ENCODE measurements at regions not wholly inside any gene's neighbourhood (a gene's known extent, or its start where the extent isn't known, plus 50 kb on each side); places are given as distances from the start of the nearest gene placed in this dataset.

DNA sequence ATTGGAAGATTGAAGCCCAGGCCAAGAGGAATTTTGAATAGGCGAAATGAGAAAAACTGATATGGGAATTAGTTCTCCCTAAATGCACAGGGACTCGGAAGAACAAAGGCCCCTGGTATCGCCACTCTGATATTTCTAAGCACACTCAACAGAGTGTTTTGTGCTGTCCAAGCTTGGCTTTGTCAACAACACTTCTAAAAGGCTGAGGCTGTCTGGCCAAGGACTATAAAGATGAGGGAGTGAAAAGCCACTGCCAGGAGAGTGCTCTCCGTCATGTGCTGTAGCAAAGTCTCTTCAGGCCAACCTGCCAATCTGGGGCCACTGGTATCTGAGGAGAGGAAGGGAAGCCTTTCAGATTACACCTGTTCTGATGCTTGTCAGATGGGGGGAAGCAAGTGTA lies 611.2 kb upstream of the PIK3C3 start:
- H3K9me2 ChIP-seq (ENCODE audit: insufficient read depth), result no peaks in the 10 kb centered on the region
- H3K27ac ChIP-seq (ENCODE audit: low read depth), result no peak overlapping the region
- no peak overlapping the region for H2AFZ ChIP-seq
- no peaks in the 10 kb centered on the region for H3K4me1 ChIP-seq (ENCODE audit: insufficient read depth)
- H3K4me1 Mint-ChIP-seq, result no peaks in the 10 kb centered on the region
- no peak overlapping the region for H3K4me2 ChIP-seq
- H3K36me3 ChIP-seq (ENCODE audit: insufficient read depth), result no peaks in the 10 kb centered on the region
- no peaks in the 10 kb centered on the region for H3K36me3 Mint-ChIP-seq (ENCODE audit: low read depth)
- TF ChIP-seq, protein P1, sequence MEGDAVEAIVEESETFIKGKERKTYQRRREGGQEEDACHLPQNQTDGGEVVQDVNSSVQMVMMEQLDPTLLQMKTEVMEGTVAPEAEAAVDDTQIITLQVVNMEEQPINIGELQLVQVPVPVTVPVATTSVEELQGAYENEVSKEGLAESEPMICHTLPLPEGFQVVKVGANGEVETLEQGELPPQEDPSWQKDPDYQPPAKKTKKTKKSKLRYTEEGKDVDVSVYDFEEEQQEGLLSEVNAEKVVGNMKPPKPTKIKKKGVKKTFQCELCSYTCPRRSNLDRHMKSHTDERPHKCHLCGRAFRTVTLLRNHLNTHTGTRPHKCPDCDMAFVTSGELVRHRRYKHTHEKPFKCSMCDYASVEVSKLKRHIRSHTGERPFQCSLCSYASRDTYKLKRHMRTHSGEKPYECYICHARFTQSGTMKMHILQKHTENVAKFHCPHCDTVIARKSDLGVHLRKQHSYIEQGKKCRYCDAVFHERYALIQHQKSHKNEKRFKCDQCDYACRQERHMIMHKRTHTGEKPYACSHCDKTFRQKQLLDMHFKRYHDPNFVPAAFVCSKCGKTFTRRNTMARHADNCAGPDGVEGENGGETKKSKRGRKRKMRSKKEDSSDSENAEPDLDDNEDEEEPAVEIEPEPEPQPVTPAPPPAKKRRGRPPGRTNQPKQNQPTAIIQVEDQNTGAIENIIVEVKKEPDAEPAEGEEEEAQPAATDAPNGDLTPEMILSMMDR (conservative IDR thresholded peaks at IDR 0.05; ENCODE audit: low read depth in 2 of 2), result no peak
- TF ChIP-seq CREB1 (CRISPR knock-in tag; IDR thresholded peaks at IDR 0.05; ENCODE audit: low read depth) (no peak), NANOG (IDR thresholded peaks at IDR 0.05; ENCODE audit: borderline replicate concordance) (no peak), ZNF114 (CRISPR knock-in tag; IDR thresholded peaks at IDR 0.05) (no peak), ZNF331 (CRISPR knock-in tag; IDR thresholded peaks at IDR 0.05; ENCODE audit: low read depth) (no peak), EZH2 (IDR thresholded peaks at IDR 0.05; ENCODE audit: low read depth, unreplicated experiment) (no peak), EZH2phosphoT487 (IDR thresholded peaks at IDR 0.05; ENCODE audit: unreplicated experiment) (no peak), JUNB (IDR thresholded peaks at IDR 0.05; ENCODE audit: unreplicated experiment) (no peak), POLR2AphosphoS5 (IDR thresholded peaks at IDR 0.05; ENCODE audit: low read depth) (no peak)
- TF ChIP-seq, protein P2, sequence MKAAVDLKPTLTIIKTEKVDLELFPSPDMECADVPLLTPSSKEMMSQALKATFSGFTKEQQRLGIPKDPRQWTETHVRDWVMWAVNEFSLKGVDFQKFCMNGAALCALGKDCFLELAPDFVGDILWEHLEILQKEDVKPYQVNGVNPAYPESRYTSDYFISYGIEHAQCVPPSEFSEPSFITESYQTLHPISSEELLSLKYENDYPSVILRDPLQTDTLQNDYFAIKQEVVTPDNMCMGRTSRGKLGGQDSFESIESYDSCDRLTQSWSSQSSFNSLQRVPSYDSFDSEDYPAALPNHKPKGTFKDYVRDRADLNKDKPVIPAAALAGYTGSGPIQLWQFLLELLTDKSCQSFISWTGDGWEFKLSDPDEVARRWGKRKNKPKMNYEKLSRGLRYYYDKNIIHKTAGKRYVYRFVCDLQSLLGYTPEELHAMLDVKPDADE (IDR thresholded peaks at IDR 0.05), result no peak
- no peaks in the 10 kb centered on the region for H3F3A ChIP-seq (replicated peaks; ENCODE audit: low read depth)
- no peak overlapping the region for H3K27ac Mint-ChIP-seq
- no peaks in the 10 kb centered on the region for H4K20me1 ChIP-seq (replicated peaks; ENCODE audit: insufficient read depth)
- ATAC-seq (no peak), DNase-seq (ENCODE audit: low spot score) (no peak)
- no peak overlapping the region for H3K4me3 ChIP-seq
- H3K4me3 Mint-ChIP-seq, result no peak overlapping the region
- no peaks in the 10 kb centered on the region for H3K27me3 ChIP-seq (ENCODE audit: insufficient read depth)
- H3K9me3 Mint-ChIP-seq, result no peaks in the 10 kb centered on the region
- no peaks in the 10 kb centered on the region for H3K79me2 ChIP-seq (replicated peaks; ENCODE audit: insufficient read depth)
- H3K27me3 Mint-ChIP-seq (ENCODE audit: insufficient read depth, low read depth, poor library complexity), result no peaks in the 10 kb centered on the region

DNA sequence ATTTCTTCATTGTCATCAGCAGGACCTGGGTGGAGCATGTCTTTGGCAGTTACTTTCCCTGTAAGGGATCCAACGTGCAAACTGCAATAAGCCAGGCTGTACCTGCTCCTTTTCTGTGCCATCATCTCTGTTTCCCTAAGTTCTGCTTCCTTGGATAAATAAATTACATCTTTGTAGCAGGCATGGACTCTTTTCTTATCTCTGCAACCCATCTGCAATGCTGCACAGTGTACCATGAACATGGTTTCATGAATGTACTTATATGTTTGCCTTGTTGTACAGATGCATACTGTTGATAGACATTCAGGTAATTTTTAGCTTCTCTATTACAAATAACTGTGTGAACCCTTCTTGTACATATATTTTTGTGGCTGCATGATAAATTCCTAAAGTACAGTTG lies 616.7 kb upstream of the PIK3C3 start:
- no peaks in the 10 kb centered on the region for H3K36me3 ChIP-seq (ENCODE audit: insufficient read depth)
- H3K4me3 ChIP-seq, result no peak overlapping the region
- peaks cover 5% of the 10 kb centered on the region; the same call in 1 of the 2 replicates for H3K9me2 ChIP-seq (ENCODE audit: insufficient read depth)
- H3K79me2 ChIP-seq (replicated peaks; ENCODE audit: insufficient read depth), result no peaks in the 10 kb centered on the region
- no peak overlapping the region for H3K27ac ChIP-seq (ENCODE audit: low read depth)
- no peak overlapping the region for H3K4me2 ChIP-seq
- no peak overlapping the region for H2AFZ ChIP-seq
- no peaks in the 10 kb centered on the region for H3K27me3 Mint-ChIP-seq (ENCODE audit: insufficient read depth, low read depth, poor library complexity)
- no peaks in the 10 kb centered on the region for H3K27me3 ChIP-seq (ENCODE audit: insufficient read depth)
- DNase-seq (ENCODE audit: low spot score), result no peak
- no peaks in the 10 kb centered on the region for H4K20me1 ChIP-seq (replicated peaks; ENCODE audit: insufficient read depth)
- no peaks in the 10 kb centered on the region; the same call in 2 of the 3 replicates for H3K4me1 Mint-ChIP-seq
- H3K9me3 Mint-ChIP-seq, result no peaks in the 10 kb centered on the region
- H3F3A ChIP-seq (replicated peaks; ENCODE audit: low read depth), result no peaks in the 10 kb centered on the region
- no peak for ATAC-seq
- H3K4me3 Mint-ChIP-seq, result no peak overlapping the region
- no peaks in the 10 kb centered on the region for H3K4me1 ChIP-seq (ENCODE audit: insufficient read depth)
- H3K27ac Mint-ChIP-seq, result no peak overlapping the region
- no peaks in the 10 kb centered on the region for H3K36me3 Mint-ChIP-seq (ENCODE audit: low read depth)
- TF ChIP-seq ZNF331 (CRISPR knock-in tag; IDR thresholded peaks at IDR 0.05; ENCODE audit: low read depth) (no peak), STAT1 (IDR thresholded peaks at IDR 0.05; ENCODE audit: unreplicated experiment) (no peak), POLR2AphosphoS5 (IDR thresholded peaks at IDR 0.05; ENCODE audit: low read depth) (no peak)
- TF ChIP-seq, protein P1 (conservative IDR thresholded peaks at IDR 0.05; ENCODE audit: low read depth in 2 of 2), result no peak
- TF ChIP-seq, protein P3, sequence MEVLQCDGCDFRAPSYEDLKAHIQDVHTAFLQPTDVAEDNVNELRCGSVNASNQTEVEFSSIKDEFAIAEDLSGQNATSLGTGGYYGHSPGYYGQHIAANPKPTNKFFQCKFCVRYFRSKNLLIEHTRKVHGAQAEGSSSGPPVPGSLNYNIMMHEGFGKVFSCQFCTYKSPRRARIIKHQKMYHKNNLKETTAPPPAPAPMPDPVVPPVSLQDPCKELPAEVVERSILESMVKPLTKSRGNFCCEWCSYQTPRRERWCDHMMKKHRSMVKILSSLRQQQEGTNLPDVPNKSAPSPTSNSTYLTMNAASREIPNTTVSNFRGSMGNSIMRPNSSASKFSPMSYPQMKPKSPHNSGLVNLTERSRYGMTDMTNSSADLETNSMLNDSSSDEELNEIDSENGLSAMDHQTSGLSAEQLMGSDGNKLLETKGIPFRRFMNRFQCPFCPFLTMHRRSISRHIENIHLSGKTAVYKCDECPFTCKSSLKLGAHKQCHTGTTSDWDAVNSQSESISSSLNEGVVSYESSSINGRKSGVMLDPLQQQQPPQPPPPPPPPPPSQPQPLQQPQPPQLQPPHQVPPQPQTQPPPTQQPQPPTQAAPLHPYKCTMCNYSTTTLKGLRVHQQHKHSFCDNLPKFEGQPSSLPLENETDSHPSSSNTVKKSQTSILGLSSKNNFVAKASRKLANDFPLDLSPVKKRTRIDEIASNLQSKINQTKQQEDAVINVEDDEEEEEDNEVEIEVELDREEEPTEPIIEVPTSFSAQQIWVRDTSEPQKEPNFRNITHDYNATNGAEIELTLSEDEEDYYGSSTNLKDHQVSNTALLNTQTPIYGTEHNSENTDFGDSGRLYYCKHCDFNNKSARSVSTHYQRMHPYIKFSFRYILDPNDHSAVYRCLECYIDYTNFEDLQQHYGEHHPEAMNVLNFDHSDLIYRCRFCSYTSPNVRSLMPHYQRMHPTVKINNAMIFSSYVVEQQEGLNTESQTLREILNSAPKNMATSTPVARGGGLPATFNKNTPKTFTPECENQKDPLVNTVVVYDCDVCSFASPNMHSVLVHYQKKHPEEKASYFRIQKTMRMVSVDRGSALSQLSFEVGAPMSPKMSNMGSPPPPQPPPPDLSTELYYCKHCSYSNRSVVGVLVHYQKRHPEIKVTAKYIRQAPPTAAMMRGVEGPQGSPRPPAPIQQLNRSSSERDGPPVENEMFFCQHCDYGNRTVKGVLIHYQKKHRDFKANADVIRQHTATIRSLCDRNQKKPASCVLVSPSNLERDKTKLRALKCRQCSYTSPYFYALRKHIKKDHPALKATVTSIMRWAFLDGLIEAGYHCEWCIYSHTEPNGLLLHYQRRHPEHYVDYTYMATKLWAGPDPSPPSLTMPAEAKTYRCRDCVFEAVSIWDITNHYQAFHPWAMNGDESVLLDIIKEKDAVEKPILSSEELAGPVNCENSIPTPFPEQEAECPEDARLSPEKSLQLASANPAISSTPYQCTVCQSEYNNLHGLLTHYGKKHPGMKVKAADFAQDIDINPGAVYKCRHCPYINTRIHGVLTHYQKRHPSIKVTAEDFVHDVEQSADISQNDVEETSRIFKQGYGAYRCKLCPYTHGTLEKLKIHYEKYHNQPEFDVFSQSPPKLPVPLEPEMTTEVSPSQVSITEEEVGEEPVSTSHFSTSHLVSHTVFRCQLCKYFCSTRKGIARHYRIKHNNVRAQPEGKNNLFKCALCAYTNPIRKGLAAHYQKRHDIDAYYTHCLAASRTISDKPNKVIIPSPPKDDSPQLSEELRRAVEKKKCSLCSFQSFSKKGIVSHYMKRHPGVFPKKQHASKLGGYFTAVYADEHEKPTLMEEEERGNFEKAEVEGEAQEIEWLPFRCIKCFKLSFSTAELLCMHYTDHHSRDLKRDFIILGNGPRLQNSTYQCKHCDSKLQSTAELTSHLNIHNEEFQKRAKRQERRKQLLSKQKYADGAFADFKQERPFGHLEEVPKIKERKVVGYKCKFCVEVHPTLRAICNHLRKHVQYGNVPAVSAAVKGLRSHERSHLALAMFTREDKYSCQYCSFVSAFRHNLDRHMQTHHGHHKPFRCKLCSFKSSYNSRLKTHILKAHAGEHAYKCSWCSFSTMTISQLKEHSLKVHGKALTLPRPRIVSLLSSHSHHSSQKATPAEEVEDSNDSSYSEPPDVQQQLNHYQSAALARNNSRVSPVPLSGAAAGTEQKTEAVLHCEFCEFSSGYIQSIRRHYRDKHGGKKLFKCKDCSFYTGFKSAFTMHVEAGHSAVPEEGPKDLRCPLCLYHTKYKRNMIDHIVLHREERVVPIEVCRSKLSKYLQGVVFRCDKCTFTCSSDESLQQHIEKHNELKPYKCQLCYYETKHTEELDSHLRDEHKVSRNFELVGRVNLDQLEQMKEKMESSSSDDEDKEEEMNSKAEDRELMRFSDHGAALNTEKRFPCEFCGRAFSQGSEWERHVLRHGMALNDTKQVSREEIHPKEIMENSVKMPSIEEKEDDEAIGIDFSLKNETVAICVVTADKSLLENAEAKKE (CRISPR knock-in tag; IDR thresholded peaks at IDR 0.05), result no peak

Data from GM23338 (cell line).